Medulla oblongata (tissue), 1 donor: ENCODE measurements at regions not wholly inside any gene's neighbourhood (a gene's known extent, or its start where the extent isn't known, plus 50 kb on each side); places are given as distances from the start of the nearest gene placed in this dataset.

Experiments
- DNase-seq: peaks from one replicate; pipeline ENCODE4 v3.0.0-alpha.2; 2015; ENCODE audit errors: extremely low spot score

DNA sequence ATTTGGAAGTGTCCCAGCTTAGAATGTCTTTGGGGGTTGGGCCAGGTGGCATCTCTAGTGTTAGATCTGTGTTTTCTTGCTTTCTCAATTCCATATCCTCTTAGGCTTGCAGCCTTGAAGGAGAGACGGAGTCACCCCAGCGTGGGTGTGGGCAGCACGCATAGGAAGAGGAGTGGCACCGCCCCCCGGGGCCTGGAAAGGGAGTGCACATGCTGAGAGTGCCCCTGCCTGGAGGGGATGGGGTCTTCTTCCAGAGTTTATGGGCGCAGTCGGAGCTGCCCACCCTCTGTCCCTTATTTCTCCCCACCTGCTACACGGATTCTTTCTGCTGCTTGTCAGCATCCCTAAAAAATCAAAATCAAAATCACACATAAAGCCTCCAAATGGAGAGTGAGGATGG, 309.7 kb downstream of the QKI start:
- DNase-seq = no peak

DNA sequence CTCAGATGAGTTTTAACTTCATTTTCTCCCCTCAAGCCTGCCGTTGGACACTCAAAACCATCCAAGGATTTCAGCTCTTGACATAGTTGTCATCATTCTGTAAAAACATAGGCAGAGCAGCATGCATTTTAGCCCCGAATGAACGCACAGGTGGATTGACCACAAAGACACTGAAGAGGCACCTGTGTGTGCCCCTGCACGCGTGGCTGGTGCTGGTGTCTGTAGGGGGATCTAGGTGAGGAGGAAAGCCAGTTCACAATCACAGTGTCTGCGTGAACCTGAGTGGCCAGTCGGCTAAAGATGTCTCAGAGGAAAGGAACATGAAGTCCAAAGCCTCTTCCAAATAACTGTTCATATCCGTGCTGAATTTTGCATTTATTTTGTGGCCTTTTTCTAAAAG, 309.2 kb downstream of the QKI start:
- DNase-seq = no peak

DNA sequence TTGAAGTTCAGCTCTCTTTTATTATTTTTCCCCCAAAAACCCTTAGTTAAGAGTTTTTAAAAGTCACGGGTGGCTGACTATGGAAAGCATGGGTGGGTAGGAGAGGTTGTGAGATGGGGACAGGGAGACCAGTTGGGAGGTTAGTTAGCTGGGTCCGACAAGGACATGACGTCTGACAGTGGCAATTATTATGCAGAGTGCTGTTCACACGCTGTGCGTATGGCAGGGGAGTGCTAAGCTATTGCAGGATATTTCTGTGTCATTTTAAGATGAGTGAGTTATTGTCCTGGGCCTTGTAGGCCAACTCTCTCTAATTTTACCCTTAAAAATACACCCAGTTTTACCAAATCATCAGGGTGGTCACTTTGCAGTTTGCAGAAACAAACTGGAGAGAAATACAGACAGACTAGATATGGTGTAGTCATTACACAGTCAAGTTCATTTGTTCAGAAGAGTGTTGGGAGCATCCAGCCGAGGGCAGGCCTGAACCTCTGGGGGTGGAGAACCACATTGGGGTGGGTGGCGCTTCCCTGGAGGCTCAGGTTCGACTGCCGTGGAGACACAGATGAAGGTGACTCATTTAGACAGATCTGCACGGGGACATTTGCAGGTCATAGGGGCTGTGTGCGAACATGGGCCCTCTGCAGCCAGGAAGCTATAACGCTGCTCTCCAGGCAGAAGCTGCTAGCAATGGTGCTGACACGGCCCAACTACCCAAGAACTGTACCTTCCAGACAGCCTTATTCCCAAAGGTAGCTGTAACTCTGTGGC, 307.6 kb downstream of the QKI start:
- no peak for DNase-seq

DNA sequence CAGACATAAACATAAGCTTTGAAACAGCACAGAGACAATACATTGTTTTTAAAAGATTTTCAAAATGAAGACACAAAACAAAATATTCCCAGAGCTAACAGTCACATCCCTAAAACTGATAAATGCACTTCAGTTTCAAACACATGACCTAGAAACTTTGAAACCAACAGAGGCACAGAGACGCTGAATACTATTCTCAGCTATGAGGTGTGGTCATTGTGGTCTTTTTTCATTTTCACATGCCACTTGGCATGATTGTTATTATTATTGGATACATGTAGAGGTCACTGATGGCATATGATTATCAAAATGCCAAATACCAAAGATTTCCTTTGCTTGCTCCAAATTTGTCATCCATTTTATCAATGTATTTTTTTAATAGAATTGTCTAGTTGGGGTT, 306.9 kb downstream of the QKI start:
- no peak for DNase-seq

DNA sequence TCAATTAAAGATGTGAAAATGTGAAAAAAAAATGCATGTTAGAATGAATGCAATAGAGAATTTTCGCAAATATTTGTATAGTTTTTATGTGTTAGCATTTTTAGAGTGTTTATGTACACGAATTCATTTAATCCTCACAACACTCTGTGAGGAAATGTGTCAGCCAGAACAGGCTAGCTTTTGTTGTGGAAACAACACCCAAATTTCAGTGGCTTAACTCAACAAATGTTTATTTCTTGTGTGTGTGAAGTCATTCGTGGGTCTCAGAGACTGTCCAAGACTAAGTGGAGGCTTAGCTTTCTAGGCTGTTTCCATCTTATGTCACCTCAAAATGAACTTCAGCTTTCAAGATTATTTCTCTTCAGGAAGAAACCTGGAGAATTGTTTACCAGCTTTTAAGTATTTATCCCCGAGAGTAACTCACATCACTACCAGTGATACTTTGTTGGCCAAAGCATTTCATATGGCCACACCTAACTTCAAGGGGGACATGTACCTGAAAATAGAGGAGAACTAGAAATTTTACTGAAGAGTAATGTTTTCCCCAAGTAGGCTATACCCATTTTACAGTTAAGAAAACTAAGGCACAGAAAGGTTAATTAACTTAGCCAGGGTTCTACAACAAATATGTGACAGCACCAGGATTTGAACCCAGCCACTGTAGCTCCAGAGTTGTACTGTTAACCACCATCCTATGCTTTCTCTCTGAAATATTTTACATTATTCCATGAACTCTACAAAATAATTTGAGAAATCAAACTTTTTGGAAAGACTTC, 306.1 kb downstream of the QKI start:
- no peak for DNase-seq

DNA sequence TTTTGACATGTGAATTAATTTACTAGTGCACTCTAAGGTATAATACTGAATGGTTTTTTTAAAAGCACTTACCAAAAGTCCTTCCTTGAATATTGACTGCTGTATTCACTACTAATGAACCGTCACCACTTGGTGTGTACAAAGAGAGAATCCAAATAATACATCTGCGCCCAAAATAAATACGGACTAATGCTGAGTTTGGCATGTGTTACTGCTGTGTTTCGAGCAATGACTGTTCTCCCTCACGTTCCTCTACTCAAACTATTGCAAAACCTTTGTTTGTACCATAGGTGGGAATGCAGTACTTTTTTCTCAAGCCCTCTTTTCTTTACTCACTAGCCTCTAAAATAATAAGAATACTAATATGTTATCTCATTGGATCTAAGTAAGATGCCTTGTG, 305.5 kb downstream of the QKI start:
- no peak for DNase-seq

DNA sequence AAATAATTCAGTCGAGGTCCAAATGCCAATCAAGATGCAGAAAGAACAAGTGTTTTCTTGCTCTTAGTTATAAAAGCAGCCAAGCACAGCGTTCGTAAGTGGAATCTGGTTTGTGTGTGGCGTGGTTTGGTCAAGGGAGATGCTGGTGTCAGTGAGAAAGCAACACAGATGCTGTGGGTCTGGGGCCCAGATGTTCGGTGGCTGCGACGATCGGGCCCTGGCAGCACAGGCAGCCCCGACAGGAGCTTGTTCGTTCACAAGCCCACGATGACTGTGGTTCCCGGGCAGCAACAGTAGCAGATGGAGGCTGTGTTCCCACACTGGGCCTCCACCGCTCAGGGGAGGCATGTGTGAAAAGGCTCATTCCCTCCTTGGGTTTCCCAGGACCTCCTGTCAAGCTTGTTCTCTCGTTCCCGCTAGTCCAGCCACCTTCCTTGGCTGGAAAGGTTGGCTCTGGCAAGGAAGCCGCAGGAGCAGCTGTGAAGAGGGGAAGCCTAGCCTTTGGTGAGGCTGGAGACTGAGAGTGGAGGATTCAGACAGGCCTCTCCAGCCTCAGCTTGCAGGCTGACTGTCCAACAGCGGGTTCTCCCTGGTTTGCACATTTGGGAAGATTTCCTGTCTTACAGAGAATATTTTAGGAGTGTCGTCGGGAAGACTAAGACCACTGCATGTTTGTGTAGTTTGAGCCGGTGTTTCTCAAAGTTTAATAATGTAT, 304.7 kb downstream of the QKI start:
- no peak for DNase-seq

DNA sequence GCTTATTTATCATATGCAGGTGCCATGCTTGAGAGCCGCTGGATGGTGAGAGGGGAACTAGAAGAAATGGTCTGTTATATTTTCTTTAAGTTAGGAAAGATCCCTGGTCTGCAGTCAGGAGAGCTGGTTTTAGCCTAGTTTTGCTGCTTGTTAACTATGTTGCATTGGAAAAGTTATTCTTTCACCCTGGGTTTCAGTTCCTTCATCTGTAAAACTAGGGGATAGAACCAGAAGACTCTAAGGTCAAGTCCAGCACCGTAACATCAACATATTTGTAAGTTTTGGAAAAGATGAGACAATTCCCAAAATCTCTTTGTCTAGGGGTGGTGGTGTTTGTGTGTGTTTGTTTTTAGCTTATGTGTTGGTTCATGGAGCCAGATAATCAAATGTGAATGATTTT, 304.0 kb downstream of the QKI start:
- DNase-seq = no peak

DNA sequence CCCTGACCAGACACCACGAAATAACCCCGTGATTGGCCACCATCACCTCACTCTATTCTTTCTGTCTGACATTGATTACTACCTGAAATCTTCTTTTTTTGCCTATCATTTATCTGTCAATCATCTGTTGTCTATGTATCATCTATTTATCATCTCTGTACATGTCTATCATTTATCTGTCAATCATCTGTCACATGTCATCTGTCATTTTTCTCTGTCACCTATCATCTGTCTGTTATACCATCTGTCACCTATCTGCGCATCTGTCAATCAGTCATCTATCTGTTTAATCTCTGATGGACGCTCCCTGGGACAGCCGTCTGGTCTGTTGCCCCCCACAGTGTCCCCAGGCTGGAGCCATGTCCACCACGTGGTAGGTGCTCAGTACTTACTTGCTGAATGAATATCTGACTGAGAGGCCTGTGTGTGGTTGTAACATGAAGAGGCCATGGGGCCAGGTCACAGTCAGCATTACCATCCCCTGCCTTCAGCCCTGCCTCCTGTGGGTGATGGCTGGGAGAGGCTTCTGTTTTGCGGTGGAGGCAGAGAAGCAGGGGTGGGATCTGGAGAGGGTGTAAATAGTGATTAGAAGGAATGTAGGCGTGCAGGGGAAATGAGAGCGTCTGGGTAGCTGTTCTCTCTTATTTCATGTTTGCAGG, 302.7 kb downstream of the QKI start:
- no peak for DNase-seq

DNA sequence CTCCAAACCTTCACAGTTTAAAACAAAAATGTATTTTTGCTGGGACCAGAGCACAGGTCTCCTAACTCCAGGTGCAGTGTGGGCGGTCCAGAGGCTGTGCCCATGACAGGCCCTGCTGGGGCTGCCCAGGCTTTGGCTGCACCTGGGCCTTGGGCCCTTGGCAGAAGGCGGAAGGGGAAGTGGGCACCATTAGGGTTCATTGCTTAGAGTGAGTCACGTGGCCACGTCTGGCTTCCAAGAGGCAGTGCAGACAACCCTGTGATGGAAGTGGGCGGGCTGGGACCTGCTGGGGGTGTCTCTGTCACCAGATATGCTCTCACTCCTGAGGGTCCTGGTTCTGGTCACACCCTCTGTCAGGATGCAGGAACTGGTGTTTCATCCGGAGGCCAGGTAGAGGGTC, 302.2 kb downstream of the QKI start:
- no peak for DNase-seq

DNA sequence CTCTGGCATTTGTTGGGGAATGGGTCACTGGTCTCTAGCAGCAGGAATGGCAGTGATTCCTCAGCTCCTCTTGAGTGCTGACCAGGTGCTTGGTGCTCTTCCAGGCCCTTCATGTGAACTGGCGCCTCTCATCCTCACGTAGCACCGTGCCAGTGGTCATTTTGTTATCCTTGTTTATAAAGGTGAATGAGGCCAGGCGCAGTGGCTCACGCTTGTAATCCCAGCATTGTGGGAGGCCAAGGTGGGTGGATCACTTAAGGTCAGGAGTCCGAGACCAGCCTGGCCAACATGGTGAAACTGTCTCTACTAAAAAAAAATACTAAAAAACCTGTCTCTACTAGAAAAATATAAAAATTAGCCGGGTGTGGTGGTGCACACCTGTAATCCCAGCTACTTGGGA, 301.3 kb downstream of the QKI start:
- no peak for DNase-seq

DNA sequence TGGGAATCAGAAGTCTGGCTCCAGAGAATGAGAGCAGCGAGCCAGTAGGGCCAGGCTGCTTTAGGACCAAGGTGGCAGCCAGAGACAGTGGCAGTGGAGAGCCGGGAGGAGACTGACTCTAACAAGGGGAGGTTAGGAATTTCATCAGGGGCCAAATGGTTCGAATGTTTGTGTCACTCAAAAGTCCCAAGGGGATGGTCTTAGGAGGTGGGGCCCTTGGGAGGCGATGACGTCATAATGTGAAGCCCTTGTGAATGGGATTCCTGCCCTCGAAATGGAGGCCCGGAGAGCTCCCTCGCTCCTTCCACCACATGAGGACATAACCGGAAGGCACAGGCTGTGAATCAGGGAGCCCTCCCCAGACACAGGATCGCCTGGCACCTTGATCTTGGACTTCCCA, 299.7 kb downstream of the QKI start:
- DNase-seq = no peak

DNA sequence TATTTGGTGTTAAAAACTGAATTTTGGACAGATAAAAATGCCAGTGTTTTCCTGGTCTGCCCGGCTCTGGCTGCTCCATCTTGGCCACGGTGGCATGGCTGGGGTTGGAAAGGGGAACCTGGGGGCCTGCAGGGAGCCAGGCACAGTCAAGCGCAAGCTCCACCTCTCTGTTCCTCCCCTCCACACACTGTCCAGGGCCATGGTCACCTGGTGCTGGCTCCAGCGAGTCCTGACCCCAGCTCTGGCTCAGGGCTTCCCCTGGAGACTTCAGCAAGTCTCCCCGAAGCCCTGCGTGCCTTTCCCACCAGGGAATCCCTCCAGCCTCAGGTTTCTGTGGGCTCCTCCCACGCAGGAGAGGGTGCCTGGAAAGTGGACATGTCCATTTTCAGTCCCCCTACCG, 298.5 kb downstream of the QKI start:
- no peak for DNase-seq

DNA sequence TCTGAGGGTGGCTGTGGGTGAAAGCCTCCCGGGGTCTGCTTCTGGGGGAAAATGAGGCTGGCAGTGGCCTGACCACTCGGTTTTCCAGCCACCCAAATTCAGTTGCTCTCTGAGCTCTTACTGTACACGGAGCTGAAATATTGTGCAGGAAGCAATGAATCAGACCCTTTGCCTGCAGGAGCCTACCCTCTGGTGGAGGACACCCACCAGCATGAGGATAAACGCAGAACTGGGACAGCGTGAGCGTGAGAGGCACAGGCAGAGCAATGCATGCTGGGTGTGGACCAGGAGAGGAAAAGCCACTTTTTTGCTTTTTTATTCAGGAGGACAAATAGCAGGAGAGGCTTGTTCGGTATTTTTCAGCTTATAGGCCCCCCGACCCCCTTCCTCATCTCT, 298.0 kb downstream of the QKI start:
- DNase-seq = peak; percentile 27

DNA sequence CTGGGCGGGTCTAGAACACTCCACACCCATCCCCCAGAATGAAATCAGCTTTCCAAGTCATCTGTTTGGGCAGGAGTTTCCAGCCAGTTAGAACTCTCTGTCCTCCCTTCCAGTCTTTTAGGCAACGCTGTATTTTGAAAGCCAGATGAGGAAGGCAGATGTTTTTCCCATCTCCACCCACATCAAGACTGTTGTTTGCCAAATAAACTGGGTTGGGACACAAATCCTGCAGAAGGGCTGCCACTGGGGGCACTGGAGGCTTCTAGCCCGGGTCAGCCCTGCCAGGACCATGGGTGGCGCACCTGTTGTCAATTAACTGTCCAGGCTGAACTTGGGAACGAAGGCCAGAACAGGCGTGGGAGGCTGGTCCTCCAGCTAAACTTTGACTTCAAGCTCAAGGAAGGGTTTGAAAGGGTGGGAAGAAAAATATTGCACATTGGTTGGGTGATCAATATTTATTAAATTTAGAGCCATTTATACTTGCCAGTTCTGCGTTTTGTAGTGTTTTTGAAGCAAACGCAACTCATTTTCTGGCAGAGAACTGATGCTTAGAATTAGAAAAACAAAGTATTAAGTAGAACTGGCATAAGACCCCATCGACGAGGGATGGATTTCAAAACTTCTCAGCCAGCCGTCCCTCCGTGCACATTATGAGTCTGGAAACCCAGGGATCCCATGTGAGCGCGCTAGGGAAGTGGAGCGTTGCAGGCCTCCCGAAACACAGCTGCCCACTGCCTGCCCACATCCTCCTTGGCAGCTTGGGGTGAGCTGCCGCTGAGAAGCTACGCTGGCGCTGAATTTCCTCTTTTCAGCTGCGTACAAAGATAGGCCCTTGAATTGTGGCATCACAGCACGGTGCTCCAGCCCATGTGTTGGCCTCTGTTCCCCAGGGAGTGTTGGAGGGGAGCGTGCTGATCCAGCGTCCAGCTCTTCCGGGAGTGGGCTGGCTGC, 297.4 kb downstream of the QKI start:
- peak; percentile 82 for DNase-seq

DNA sequence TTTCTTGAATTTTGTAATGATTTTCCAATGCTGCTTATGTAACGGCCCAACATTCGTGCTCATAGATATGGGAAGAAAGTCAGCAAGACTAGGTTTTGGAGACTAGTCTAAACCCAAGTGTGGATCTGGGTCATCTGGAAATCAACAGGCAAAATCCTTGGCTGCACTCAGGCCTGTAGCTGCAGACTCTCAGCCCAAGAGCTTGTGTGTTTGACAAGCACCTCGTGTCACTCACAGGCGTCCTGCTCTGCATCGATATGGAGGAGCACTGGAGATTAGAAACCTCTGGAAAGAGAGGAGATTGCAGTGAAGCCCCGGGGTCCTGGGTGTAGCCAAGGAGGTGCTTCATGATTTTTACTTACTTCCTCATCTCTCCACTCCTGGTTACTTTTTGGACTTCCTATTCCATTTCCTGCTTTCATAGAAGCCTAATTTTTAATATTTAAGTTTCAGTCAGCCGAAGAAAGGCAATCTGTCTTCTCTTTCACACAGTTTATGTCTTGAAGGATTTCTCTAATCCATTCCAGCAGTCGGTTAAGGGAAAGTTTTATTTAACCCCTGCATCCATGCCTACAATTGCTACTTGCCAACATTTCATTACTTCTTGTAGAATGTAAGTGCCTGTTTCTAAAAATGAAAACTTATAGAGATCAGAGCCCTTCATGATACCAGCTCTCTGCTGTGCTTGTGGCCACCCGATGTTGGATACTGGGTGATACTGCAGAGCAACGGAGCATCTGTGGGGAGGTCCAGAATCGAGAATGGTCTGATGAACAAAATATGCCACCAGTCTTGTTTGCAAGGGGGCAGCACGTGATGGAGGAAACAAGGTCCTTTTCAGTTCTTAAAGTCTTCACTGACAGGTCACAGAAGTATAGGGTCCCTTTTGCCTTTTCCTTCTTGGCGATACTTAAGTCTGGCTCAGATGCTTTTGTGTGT, 296.3 kb downstream of the QKI start:
- DNase-seq = no peak

DNA sequence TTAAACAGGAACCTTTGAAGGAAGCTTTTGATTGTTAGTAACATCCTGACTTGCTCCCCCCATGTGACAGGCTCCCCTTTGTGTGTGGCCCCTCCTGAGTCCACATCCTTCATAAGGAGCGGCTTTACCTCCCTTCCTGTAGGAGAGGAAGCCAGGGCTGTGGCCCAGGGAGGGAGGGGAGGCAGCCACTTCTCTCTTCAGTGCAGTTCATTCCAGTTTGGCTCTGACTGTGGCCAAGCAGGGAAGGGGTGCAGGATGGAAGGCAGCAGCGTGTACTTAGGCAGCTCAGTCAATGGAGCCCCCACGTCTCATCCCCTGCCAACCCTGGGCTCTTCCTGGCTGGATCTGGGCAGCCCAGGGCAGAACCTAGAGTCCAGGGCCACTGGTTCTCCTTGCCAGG, 295.2 kb downstream of the QKI start:
- peak; percentile 15 for DNase-seq

DNA sequence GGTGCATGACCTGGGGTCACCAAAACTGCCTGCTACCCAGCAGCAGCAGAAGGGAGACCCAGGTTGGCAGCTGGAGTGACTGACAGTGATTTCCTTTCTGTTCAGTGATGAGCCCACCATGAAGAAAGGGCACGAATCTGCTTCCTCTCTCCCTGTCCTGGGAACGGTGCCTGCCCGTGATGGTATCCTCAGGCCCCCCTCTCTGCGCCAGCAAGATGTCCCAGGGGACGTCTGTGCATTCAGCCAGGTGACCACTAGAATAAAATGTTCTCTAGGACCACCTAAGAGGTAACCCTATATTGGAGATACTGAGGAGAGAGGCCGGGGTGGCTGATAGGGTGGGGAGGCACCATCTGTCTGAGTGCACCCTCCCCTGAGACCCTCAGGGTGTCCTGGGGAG, 294.7 kb downstream of the QKI start:
- no peak for DNase-seq

DNA sequence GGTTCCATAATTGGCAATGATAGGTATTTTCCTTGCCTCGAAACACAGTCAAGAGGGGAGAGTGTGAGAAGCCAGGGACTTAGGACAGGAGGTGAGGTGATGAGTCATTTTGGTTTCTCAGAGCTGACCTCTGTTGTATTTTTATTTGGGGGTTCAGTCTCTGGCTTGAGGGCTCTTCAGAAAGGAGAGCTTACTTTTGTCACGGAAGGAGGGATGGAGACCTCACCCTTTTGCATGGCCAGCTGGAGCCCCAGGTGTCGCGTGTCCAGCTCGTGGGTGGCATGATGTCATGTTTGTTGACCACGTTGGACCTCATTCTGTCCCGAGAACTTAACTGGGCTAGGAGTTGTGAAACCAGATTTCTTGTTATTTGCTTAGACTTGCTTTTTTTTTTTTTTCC, 293.9 kb downstream of the QKI start:
- DNase-seq = no peak
